Transverse colon (tissue), 4 donors: ENCODE measurements at regions not wholly inside any gene's neighbourhood (a gene's known extent, or its start where the extent isn't known, plus 50 kb on each side); places are given as distances from the start of the nearest gene placed in this dataset.

Experiments
- CTCF ChIP-seq, 5 experiments: fragments of 200-600 bp in 3 of 5; fragments of 450-650 bp in 2 of 5; sonication (generic) in 3 of 5; IDR thresholded peaks; 1 replicate in 2 of 5; 2 replicates in 3 of 5; pipeline ENCODE4 v1.5.1; 2016 to 2017; ENCODE audit warnings: antibody characterized with exemption in 5 of 5, inconsistent platforms in 3 of 5, mild to moderate bottlenecking in 2 of 5, moderate library complexity in 1 of 5
- EP300 ChIP-seq: sonication (generic); formaldehyde crosslinking; IDR thresholded peaks from one replicate; pipeline ENCODE4 v1.6.1; 2017; ENCODE audit warnings: antibody characterized with exemption, low read depth
- POLR2AphosphoS5 ChIP-seq, 3 donors: sonication (generic); formaldehyde crosslinking; IDR thresholded peaks; one replicate each; pipeline ENCODE4 v1.6.1; 2016; ENCODE audit warnings: antibody characterized with exemption in 3 of 3

GRCh38 chr7:19565602-19566001 lies 143.2 kb downstream of the POLR1F start:
- TF ChIP-seq CTCF (IDR thresholded peaks at IDR 0.05), result no peak
- no peak for TF ChIP-seq EP300
- no peak for TF ChIP-seq POLR2AphosphoS5 (IDR thresholded peaks at IDR 0.05)
